DMS 273 (cell line): ENCODE measurements at regions not wholly inside any gene's neighbourhood (a gene's known extent, or its start where the extent isn't known, plus 50 kb on each side); places are given as distances from the start of the nearest gene placed in this dataset.
"Not testable (repeated sequence)": the region's sequence is repeated elsewhere in the genome, so short reads cannot be mapped to it uniquely, and the experiment has no call there.

Experiments used
- DNase-seq: peaks from one replicate; lab custom pipeline; 2025; ENCODE audit not compliant: unreplicated experiment; lab: John Stamatoyannopoulos, UW

DNA sequence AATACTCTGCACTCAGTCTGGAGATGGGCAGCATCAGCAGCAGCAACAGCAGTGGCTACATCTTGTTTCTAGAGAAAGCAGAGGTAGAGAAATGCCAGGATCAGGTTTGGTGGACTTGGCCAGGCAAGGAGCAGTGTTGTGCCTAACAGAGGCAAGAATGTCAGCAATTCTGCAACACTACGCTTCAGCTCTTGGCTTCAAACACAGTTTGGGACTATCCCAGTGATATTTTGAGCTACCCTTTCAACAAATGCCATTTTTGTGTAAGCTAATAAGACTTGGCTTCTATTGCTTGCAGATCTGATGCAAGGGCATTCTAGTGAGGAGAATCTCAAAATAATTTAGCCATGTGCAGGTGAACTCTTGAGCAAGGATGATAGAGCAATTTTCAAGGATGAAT is 271.3 kb downstream of the PCDH20 start:
- no peak for DNase-seq

DNA sequence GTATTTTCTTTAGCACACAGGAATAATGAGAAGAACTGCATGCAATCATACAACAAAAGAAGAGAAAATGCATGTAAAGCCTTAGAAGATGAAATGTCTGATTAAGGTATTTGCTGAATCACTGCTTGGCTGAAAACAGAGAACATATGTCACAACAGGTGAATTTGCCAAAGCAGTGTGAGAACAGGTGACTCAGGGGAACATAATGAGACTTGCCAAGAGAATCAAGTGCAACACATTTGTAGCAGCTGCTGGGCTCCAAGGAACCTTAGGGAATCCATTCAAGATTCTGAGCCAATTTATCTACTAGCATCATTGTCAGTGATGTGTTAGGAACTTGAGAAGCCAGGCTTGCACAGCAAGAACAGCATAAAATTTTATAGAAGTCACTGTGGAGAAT is 273.1 kb downstream of the PCDH20 start:
- DNase-seq: peak; percentile 0

DNA sequence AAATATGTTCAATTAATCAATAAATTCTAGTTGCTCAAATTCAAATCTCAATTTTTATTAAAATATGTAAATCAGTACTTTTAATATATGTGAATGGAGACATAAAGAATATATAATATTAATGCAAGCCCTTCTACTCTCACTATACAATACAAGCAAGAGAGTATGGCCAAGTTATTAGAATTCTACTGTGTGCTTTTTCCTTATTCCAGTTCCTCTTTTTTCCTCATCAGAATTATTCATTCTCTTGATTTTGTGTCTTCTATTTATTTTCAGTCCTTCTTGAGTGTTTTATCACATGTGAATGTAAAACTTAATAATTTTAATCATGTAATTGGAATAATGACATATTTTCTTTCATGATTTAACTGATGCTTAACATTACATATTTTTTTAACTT is 276.8 kb downstream of the PCDH20 start:
- no peak for DNase-seq

DNA sequence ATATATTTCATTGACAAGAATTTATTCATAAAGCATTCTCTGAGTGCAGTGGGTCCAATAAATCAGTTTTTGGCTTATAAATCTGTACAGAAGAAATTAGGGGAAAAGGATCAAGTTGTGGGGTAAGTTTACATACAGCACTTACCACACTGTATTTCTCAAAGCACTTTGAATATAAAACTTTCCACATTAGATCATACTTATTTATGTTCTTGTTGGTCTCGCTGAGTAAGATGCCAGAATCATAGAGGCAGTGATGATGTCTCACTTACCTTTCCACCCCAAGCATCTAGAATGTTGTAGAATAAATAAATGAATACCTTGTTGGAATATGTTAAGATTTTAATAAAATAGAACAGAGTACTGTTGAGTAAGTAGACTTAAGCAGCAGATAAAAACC is 279.1 kb downstream of the PCDH20 start:
- no peak for DNase-seq

DNA sequence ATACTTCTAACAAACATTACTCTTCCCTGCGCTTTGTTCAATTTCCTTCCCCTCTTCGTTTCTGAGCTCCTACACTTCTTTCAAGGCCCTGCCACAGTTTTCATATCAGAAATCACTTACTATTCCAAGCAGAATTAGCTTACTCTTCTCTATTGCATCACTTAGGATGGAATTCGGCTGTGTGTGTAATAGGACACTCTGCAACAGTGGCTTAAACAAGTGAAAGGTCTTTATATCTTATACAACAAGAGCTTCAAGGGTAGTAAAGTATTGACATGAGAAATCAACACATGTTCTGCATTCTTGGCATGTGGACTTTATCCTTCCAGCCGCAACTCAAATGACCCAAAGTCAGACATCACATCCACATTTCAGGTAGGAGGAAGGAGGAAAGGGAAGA is 279.6 kb downstream of the PCDH20 start:
- no peak for DNase-seq

DNA sequence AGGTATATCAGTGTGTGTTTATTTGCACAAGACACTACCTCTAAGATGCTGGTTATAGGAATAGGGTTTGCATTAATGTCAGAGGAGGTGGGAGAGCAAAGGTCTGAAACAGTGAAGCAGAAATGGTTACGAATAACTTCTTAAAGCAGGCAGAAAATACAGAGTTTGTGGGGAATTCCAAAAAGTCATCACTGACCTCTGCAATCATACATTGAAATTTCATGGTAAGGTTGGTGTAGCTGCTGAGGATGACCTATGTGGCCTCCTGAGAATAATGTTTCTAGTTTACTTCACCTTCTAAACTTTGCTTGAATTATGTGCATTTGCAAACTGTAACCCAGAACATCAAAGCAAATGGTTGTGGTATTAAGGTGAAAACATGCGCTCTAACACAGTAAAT is 280.1 kb downstream of the PCDH20 start:
- no peak for DNase-seq

DNA sequence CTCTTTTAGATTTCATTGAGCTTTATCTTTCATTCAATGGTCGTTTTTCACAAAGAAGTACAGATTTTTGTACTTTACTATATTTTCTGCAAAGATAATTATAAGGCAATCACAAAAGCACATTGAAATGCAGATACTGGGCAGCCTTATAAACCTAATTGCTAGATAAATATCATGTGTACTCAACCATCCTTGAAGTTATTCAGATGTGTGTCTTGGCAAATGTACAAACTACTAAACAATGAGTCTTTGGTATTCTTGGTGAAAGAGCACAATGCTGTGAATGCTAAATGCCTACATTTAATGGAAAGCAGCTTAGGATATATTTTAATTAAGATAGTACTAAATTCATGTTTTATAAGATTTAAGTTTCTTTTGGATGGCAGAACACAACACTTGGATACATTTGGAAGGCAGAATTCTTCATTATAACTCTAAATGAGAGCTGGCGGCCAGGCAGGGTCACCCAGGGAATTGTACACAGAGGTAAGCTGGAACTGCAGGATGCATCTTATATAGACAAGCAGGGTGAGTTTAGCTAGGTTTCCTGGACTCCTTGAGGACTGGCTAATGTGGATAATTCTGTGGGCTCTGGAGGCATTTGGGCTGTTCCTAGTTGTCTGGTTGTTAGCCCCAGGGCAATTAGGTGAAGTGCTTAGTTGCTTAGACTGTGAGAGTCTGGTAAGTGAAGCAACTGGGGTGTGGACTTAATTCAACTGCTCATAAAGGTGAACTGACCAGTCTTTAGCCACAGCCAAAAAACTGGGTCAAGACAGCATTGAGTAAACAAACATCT is 286.6 kb downstream of the PCDH20 start:
- DNase-seq: no peak

DNA sequence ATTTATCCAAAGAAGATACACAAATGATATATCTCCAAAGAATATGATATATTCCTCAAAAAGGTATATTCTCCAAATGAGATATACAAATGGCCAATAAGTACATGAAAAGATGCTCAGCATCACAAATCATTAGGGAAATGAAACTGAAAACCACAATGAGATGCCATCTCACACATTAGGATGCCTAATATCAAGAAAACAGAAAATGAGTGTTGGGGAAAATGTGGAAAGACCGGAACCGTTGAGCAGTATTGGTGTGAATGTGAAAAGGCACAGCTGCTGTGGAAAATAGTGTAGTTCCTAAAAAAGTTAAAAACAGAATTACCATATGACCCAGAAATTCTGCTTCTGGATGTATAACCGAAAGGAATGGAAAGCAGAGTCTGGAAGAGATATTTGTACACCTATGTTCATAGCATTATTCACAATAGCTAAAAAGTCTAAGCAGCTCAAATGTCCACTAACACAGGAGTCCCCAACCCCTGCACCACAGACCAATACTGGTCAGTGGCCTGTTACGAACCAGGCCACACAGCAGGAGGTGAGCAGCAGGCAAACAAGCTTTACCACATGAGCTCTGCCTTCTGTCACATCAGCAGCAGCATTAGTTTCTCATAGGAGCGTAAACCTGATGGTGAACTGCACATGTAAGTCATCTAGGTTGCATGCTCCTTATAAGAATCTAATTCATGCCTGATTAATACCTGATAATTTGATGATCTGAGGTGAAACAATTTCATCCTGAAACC is 291.9 kb downstream of the PCDH20 start:
- DNase-seq: no peak

DNA sequence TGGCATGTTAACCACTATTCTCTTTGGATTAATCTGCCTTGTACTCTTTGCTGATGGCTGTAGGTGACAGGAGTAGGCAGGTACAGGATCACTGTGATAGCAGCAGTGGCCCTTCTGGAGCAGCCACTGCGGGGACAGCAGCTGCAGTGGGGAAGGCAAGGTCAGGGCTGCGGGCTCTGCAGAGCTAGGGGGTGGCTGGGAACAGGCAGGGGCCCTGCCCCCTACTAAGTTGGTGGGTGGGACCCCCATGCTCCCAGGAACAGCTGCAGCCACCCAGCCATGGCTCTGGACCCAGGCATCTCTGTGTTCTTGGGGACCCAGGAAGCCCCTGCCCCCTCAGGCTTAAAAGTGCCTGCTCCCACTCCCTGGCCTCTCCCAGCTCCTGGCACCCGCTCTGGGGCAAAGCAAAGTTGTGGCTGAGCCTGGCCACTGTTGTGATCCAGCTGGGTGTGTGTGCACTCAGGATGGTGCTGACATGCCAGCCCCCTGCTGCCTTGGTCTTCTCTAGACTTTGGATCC is 302.4 kb downstream of the PCDH20 start:
- DNase-seq: no peak

DNA sequence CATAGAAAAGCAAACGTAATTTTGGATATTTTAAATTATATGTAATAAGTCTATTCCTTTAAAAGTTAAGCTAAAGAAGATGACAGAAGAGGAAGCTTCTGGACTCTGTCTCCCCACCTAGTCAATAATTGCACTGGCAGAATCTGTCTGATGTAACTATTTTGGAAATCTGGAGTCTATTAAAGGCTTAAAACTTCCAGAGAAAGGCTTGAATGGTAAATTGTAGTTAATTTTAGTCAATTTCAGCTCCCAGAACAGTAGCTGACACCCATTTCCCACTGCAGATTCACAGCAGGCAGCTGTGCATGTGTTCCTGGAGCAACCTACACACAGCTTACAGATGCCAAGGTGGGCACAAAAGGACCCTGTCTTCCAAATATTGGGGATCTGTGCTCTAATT is 304.1 kb downstream of the PCDH20 start:
- DNase-seq: no peak

DNA sequence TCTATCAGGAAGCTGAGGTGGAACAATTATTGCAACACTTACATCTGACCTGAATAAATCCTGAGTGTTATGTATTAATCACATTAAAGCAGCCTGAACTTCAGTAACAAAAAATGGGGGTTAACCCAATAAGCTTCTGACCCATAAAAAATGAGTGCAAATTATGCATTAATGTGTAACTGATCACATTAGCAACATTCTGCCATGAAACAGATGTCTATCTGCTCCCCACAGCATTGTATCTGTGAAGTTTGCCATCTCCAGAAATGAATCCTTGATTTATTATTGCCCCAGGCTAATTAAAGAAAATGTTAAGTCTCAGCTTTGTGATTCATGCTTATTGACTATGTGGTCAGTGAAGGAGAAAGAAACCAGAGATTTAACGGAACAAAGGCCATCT is 304.9 kb downstream of the PCDH20 start:
- no peak for DNase-seq

DNA sequence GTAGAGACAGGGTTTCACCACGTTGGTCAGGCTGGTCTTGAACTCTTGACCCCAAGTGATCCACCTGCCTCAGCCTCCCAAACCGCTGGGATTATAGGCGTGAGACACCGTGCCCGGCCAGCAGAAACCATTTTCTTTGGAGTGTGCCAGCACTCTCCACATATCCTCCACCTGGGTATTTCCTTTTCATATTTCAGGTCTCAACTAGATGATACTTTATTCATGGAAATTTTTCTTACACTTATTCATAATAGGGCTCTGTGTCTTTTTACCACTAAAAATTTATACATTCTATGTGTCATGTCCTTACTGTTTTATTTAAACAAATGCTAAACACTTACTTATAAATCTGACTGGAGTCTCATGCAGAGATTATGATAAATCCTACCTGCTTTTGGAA is 305.9 kb downstream of the PCDH20 start:
- DNase-seq: no peak

DNA sequence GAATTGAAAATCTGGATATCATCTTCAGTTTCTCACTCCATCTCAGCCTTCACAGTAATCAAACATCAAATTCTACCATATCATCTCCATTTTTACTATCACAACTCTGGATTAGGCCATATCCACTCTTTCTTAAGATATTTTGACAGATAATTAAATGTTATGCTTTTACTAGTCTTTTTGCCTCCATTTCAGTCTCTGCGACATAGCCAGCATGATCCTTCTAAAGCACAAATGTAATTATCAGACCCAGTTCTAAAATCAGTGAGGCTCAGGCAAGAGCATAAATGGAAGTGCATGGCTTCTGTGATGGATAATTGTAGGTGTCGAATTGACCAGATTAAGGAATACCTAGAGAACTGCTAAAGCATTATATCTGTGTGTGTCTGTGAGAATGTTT is 307.7 kb downstream of the PCDH20 start:
- DNase-seq: no peak

DNA sequence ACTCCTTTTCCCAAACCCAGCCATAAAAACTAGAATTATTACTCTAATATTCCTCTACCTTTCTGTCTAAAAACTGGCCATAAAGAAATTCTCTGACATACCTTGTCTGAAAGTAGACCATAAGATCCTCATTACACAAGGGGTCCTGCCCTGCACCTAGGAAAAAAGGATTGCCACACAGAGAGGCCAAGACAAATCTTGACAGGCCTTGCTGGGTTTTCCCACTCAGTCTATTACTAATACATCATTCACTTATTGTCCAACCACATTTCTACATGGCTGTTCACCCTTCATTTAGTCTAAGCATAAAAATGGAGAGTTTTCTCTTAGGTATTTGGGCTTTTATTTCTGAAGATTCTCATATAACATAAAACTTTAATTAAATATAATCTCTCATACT is 319.8 kb downstream of the PCDH20 start:
- DNase-seq: no peak

DNA sequence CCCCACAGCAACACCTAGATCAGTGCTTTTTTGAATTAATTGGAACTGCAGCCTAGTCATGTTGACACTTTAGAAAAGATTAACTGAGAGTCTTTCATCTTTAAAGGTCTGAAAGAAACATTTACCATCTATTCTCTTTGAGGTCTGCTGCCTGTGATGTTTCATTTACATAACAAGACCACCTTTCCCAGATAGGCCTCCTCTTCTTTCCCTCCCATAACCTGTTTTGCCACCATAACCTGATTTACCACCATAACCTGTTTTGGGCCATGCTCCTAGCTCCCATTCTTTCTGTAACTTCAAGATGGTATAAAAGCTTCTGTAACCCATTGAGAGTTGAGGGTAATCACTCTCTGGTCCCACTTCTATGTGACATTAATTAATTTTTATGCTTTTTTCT is 320.8 kb downstream of the PCDH20 start:
- no peak for DNase-seq

DNA sequence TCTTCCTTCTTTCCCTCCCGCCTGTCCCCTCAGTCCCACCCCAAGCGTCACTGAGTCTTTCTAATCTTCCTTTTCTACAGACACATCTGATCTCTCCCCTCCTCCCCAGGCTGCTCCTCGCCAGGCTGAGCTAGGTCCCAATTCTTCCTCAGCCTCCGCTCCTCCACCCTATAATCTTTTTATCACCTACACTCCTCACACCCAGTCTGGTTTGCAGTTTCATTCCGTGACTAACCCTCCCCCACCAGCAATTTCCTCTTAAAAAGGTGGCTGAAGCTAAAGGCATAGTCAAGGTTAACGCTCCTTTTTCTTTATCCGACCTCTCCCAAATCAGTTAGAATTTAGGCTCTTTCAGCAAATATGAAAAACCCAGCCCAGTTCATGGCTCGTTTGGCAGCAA is 325.8 kb downstream of the PCDH20 start:
- DNase-seq: not testable (repeated sequence)

DNA sequence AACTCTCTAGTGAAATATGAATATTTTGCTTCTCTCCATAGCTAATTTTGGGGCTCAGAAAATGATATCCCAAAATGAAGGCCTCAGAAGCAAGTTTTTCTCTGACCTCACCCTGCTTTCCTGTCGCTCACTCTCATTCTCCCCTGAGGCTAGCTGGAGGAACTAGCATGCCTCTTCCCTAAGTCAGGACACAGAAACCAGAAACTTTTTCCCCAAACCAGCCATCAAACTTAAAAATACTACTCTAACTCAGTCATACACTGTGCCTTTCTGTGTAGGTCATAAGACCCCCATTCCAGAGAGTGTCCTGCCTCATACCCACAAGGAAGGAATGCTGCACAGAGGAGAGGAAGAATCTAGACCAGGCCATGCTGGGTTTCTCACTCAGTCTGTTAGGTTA is 329.6 kb downstream of the PCDH20 start:
- DNase-seq: no peak

DNA sequence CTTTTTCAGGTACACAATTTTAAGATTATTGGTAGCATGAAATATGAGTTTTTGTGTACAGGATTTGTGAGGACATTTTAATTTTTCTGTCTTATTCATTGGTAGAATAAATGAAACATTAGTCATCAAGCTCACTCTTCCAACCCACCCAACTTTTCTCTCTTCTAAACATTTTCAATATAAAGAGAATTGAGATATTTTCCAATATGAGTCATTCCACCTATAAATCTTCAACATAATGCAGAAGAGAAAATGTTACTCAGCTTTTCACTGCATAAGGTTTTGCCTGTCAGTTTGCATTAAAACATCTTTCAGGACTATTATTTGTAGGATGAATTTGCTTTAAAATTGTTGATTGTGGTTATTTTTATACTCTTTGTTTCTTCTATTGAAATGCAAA is 330.7 kb downstream of the PCDH20 start:
- no peak for DNase-seq

DNA sequence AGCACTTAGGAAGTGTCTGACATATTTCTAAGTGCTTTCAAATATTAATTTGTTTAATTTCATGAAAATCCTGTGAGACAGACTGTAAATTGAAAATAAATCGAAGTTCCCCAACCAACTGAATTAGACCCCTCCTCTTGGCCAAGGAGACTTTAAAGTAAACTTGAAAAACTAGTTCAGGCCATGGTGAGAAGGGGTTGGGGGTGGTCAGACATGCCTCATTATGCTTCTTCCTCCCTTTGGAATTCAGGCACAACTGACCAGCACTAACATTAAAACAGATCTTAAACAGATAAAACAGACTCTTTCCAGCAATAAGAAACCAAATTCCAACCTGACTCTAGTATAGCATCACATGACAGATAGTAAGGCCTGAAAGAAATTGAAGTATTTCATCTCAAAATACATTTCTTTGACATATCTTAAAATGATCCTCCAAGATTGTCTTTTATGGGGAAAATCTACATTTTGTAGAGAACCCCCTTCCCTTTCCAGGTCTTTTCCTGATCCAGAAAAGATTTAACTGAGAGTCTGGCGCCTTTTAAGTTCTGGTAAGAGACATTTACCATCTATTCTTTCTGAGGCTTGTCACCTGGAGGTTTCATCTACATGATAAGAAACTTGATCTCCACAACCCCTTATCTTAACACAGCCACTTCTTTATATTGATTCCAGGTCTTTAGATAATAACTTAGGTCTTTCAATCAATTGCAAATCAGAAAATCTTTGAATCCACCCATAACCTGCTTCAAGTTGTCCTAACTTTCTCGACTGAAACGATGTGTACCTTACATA is 336.5 kb downstream of the PCDH20 start:
- no peak for DNase-seq

DNA sequence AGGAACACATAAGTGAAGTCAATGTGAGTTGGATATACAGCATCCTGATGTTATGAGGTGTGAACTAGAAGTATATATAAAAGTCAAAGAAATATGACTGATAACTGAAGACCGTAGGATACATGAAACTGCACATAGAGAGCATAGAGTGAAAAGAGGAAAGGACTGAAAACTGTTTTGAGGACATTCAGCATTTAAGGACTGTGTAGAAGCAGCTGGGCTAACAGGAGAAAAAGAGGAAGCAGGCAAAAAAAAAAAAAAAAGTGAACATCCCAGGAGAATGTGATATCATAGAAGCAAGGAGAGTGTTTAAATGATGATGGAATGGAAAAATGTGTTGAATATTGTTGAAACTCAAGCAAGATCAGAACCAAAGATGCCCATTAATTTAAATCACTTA is 363.5 kb downstream of the PCDH20 start:
- no peak for DNase-seq

DNA sequence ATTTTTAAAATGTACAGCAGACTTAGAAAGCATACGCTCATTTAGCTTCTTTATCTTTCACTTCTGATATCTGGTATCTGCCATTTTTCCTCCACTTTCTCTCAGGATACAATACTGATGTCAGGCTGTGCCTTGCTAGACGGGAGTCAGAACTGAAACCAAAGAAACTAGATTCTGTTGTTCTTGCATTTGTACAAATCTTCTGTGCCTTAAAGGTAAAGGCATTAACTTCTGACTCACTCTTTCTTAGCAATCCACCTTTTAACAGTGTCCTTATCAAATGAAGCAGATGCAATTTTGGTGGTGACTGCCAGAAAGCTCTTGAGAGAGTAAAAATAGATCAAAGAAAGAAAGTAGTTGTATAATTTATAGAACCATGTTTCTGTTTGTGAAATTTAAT is 370.4 kb downstream of the PCDH20 start:
- no peak for DNase-seq

DNA sequence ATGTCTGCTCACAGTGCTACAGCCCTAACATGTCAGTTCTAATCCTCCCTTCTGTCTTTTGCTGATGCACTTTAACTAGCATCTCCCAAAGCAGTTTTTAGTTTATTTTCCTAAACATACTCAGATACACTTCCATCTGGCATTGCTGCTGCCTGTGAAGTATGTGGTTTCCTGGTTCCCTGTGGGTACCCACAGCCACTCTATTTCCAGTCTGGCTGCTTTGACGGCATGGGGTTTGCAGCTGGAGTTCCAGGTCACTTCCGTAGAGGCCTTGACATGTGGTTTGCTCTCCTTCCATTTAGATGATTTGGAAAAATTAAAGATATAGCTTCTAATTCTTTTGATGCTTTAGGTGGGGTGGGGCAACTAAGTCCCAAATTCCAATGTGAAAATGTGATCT is 375.5 kb downstream of the PCDH20 start:
- no peak for DNase-seq
